GM23338 (cell line): ENCODE measurements at regions not wholly inside any gene's neighbourhood (a gene's known extent, or its start where the extent isn't known, plus 50 kb on each side); places are given as distances from the start of the nearest gene placed in this dataset.

Source experiments
- ATAC-seq: fragments of 200-7000 bp; cut with Tn5 transposase; 3 replicates; pipeline ENCODE4 v1.9.1; 2020
- DNase-seq: peaks from one replicate; pipeline ENCODE4 v3.0.0-alpha.2; 2015; ENCODE audit warnings: low spot score
- H2AFZ ChIP-seq: fragments of 200-600 bp; sonication (generic); 2 replicates; pipeline ENCODE4 v1.8.0; 2016; ENCODE audit warnings: antibody characterized with exemption, mild to moderate bottlenecking, moderate library complexity
- H3F3A ChIP-seq: fragments of 200-600 bp; sonication (generic); replicated peaks from 2 replicates; pipeline ENCODE4 v1.8.0; 2017; ENCODE audit warnings: antibody characterized with exemption, mixed run types, low read depth
- H3K27ac ChIP-seq: fragments of 200-600 bp; sonication (generic); 2 replicates; pipeline ENCODE4 v1.6.1; 2016; ENCODE audit warnings: low read depth
- H3K27me3 ChIP-seq: fragments of 200-600 bp; sonication (generic); 2 replicates; pipeline ENCODE4 v1.8.0; 2016; ENCODE audit warnings: mild to moderate bottlenecking, mixed run types, moderate library complexity; ENCODE audit not compliant: insufficient read depth
- H3K36me3 ChIP-seq: fragments of 200-600 bp; sonication (generic); 2 replicates; pipeline ENCODE4 v1.8.0; 2016; ENCODE audit warnings: mild to moderate bottlenecking; ENCODE audit not compliant: insufficient read depth
- H3K4me1 ChIP-seq: fragments of 200-600 bp; sonication (generic); 2 replicates; pipeline ENCODE4 v1.8.0; 2016; ENCODE audit warnings: mild to moderate bottlenecking, moderate library complexity; ENCODE audit not compliant: insufficient read depth
- H3K4me2 ChIP-seq: fragments of 200-600 bp; sonication (generic); 2 replicates; pipeline ENCODE4 v1.7.1; 2017; ENCODE audit warnings: mixed run types
- H3K4me3 ChIP-seq: fragments of 200-600 bp; sonication (generic); 2 replicates; pipeline ENCODE4 v1.6.1; 2016; ENCODE audit warnings: mixed run types
- H3K79me2 ChIP-seq: fragments of 200-600 bp; sonication (generic); replicated peaks from 2 replicates; pipeline ENCODE4 v1.8.0; 2017; ENCODE audit warnings: mild to moderate bottlenecking; ENCODE audit not compliant: insufficient read depth
- H3K9me2 ChIP-seq: fragments of 200-600 bp; sonication (generic); 2 replicates; pipeline ENCODE4 v1.8.0; 2017; ENCODE audit not compliant: insufficient read depth
- H4K20me1 ChIP-seq: fragments of 200-600 bp; sonication (generic); replicated peaks from 2 replicates; pipeline ENCODE4 v1.8.0; 2017; ENCODE audit warnings: mild to moderate bottlenecking; ENCODE audit not compliant: insufficient read depth
- H3K27ac Mint-ChIP-seq: 2 replicates; pipeline ENCODE4 v1.8.0; 2020; ENCODE audit warnings: inconsistent platforms, mild to moderate bottlenecking, moderate library complexity, mixed read lengths
- H3K27me3 Mint-ChIP-seq: 3 replicates; pipeline ENCODE4 v1.8.0; 2022; ENCODE audit warnings: low read depth, mild to moderate bottlenecking, moderate library complexity, mixed read lengths, inconsistent platforms; ENCODE audit not compliant: insufficient read depth, poor library complexity
- H3K36me3 Mint-ChIP-seq: 3 replicates; pipeline ENCODE4 v1.8.0; 2021; ENCODE audit warnings: low read depth, mild to moderate bottlenecking, inconsistent platforms, moderate library complexity, mixed read lengths
- H3K4me1 Mint-ChIP-seq: 3 replicates; pipeline ENCODE4 v1.8.0; 2020; ENCODE audit warnings: mild to moderate bottlenecking, inconsistent platforms, mixed read lengths
- H3K4me3 Mint-ChIP-seq: 3 replicates; pipeline ENCODE4 v1.8.0; 2021; ENCODE audit warnings: moderate library complexity, mild to moderate bottlenecking, inconsistent platforms, mixed read lengths
- H3K9me3 Mint-ChIP-seq: 3 replicates; pipeline ENCODE4 v1.8.0; 2020; ENCODE audit warnings: moderate library complexity, mild to moderate bottlenecking, inconsistent platforms, mixed read lengths
- CREB1 ChIP-seq: fragments of 250-450 bp; sonication (Bioruptor Pico); IDR thresholded peaks from 2 replicates; pipeline ENCODE4 v1.5.0; 2020; ENCODE audit warnings: low read depth, mild to moderate bottlenecking, moderate library complexity
- POLR2AphosphoS5 ChIP-seq: IDR thresholded peaks from 2 replicates; pipeline ENCODE4 v1.6.1; 2016; ENCODE audit warnings: antibody characterized with exemption, low read depth
- ZNF114 ChIP-seq: fragments of 250-450 bp; sonication (Bioruptor Pico); IDR thresholded peaks from 2 replicates; pipeline ENCODE4 v1.5.0; 2020; ENCODE audit warnings: mild to moderate bottlenecking, moderate library complexity
- ZNF331 ChIP-seq: fragments of 250-450 bp; sonication (Bioruptor Pico); IDR thresholded peaks from 2 replicates; pipeline ENCODE4 v1.5.0; 2020; ENCODE audit warnings: low read depth, mild to moderate bottlenecking, moderate library complexity
- TF ChIP-seq, protein P1 (sequence below): fragments of 250-450 bp; sonication (Bioruptor Pico); IDR thresholded peaks from 2 replicates; pipeline ENCODE4 v1.5.0; 2020; ENCODE audit warnings: mild to moderate bottlenecking, moderate library complexity
- TF ChIP-seq, protein P2 (sequence below), 2 experiments: fragments of 200-600 bp in 1 of 2; sonication (generic) in 1 of 2; conservative IDR thresholded peaks; 2 replicates each; pipeline versions ENCODE4 v1.5.1 to v1.6.1; 2016 to 2017; ENCODE audit warnings: antibody characterized with exemption in 2 of 2, low read depth in 2 of 2, mild to moderate bottlenecking in 2 of 2, moderate library complexity in 1 of 2

GRCh38 chr1:8255712-8256111 is 62.2 kb upstream of the SLC45A1 start (continued):
- TF ChIP-seq, protein P1, sequence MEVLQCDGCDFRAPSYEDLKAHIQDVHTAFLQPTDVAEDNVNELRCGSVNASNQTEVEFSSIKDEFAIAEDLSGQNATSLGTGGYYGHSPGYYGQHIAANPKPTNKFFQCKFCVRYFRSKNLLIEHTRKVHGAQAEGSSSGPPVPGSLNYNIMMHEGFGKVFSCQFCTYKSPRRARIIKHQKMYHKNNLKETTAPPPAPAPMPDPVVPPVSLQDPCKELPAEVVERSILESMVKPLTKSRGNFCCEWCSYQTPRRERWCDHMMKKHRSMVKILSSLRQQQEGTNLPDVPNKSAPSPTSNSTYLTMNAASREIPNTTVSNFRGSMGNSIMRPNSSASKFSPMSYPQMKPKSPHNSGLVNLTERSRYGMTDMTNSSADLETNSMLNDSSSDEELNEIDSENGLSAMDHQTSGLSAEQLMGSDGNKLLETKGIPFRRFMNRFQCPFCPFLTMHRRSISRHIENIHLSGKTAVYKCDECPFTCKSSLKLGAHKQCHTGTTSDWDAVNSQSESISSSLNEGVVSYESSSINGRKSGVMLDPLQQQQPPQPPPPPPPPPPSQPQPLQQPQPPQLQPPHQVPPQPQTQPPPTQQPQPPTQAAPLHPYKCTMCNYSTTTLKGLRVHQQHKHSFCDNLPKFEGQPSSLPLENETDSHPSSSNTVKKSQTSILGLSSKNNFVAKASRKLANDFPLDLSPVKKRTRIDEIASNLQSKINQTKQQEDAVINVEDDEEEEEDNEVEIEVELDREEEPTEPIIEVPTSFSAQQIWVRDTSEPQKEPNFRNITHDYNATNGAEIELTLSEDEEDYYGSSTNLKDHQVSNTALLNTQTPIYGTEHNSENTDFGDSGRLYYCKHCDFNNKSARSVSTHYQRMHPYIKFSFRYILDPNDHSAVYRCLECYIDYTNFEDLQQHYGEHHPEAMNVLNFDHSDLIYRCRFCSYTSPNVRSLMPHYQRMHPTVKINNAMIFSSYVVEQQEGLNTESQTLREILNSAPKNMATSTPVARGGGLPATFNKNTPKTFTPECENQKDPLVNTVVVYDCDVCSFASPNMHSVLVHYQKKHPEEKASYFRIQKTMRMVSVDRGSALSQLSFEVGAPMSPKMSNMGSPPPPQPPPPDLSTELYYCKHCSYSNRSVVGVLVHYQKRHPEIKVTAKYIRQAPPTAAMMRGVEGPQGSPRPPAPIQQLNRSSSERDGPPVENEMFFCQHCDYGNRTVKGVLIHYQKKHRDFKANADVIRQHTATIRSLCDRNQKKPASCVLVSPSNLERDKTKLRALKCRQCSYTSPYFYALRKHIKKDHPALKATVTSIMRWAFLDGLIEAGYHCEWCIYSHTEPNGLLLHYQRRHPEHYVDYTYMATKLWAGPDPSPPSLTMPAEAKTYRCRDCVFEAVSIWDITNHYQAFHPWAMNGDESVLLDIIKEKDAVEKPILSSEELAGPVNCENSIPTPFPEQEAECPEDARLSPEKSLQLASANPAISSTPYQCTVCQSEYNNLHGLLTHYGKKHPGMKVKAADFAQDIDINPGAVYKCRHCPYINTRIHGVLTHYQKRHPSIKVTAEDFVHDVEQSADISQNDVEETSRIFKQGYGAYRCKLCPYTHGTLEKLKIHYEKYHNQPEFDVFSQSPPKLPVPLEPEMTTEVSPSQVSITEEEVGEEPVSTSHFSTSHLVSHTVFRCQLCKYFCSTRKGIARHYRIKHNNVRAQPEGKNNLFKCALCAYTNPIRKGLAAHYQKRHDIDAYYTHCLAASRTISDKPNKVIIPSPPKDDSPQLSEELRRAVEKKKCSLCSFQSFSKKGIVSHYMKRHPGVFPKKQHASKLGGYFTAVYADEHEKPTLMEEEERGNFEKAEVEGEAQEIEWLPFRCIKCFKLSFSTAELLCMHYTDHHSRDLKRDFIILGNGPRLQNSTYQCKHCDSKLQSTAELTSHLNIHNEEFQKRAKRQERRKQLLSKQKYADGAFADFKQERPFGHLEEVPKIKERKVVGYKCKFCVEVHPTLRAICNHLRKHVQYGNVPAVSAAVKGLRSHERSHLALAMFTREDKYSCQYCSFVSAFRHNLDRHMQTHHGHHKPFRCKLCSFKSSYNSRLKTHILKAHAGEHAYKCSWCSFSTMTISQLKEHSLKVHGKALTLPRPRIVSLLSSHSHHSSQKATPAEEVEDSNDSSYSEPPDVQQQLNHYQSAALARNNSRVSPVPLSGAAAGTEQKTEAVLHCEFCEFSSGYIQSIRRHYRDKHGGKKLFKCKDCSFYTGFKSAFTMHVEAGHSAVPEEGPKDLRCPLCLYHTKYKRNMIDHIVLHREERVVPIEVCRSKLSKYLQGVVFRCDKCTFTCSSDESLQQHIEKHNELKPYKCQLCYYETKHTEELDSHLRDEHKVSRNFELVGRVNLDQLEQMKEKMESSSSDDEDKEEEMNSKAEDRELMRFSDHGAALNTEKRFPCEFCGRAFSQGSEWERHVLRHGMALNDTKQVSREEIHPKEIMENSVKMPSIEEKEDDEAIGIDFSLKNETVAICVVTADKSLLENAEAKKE (CRISPR knock-in tag) = no peak
- TF ChIP-seq CREB1 (CRISPR knock-in tag) (no peak), ZNF114 (CRISPR knock-in tag) (no peak), ZNF331 (CRISPR knock-in tag) (no peak)

GRCh38 chr1:8252266-8252951 is 65.5 kb upstream of the SLC45A1 start:
- Mint-ChIP-seq H3K4me3 (no peak overlapping the region), H3K9me3 (0 out of 3 replicates have a peak, but pooled peaks cover 3% of the 10 kb centered on the region), H3K36me3 (peaks cover 2% of the 10 kb centered on the region; the same call in 1 of the 3 replicates), H3K27ac (no peak overlapping the region), H3K4me1 (peaks cover 13% of the 10 kb centered on the region), H3K27me3 (peaks cover 9% of the 10 kb centered on the region)
- H3K4me1 ChIP-seq = no peaks in the 10 kb centered on the region
- H3F3A ChIP-seq = no peaks in the 10 kb centered on the region
- no peak overlapping the region for H3K4me3 ChIP-seq
- H3K27me3 ChIP-seq = no peaks in the 10 kb centered on the region
- no peaks in the 10 kb centered on the region for H3K36me3 ChIP-seq
- ATAC-seq = no peak
- no peak for DNase-seq
- no peaks in the 10 kb centered on the region for H4K20me1 ChIP-seq
- no peaks in the 10 kb centered on the region for H3K9me2 ChIP-seq
- peak overlapping the region; percentile 90 for H2AFZ ChIP-seq
- H3K27ac ChIP-seq = no peak overlapping the region
- no peaks in the 10 kb centered on the region for H3K79me2 ChIP-seq
- no peak overlapping the region for H3K4me2 ChIP-seq
- no peak for TF ChIP-seq CREB1 (CRISPR knock-in tag)
- TF ChIP-seq, protein P2, sequence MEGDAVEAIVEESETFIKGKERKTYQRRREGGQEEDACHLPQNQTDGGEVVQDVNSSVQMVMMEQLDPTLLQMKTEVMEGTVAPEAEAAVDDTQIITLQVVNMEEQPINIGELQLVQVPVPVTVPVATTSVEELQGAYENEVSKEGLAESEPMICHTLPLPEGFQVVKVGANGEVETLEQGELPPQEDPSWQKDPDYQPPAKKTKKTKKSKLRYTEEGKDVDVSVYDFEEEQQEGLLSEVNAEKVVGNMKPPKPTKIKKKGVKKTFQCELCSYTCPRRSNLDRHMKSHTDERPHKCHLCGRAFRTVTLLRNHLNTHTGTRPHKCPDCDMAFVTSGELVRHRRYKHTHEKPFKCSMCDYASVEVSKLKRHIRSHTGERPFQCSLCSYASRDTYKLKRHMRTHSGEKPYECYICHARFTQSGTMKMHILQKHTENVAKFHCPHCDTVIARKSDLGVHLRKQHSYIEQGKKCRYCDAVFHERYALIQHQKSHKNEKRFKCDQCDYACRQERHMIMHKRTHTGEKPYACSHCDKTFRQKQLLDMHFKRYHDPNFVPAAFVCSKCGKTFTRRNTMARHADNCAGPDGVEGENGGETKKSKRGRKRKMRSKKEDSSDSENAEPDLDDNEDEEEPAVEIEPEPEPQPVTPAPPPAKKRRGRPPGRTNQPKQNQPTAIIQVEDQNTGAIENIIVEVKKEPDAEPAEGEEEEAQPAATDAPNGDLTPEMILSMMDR (conservative IDR thresholded peaks at IDR 0.05; ENCODE audit: low read depth in 2 of 2) = no peak
- TF ChIP-seq POLR2AphosphoS5 = no peak
- TF ChIP-seq, protein P1 (CRISPR knock-in tag) = no peak
